GM21528 (cell line): ENCODE measurements at regions not wholly inside any gene's neighbourhood (a gene's known extent, or its start where the extent isn't known, plus 50 kb on each side); places are given as distances from the start of the nearest gene placed in this dataset.
"Not testable (repeated sequence)": the region's sequence is repeated elsewhere in the genome, so short reads cannot be mapped to it uniquely, and the experiment has no call there.

Experiments
- ATAC-seq: cut with Tn5 transposase; IDR thresholded peaks from one replicate; pipeline ENCODE4 v1.9.1; 2021; ENCODE audit warnings: mild to moderate bottlenecking, moderate library complexity; ENCODE audit not compliant: unreplicated experiment, low FRiP score

- no peak for ATAC-seq
Observed at GRCh38 chr4:123597586-123597985, 201.0 kb downstream of the SPRY1 start.

GRCh38 chr4:123598331-123598730 lies 201.7 kb downstream of the SPRY1 start:
- no peak for ATAC-seq

- peak; percentile 25 for ATAC-seq
Observed at GRCh38 chr4:123599061-123599919, 202.7 kb downstream of the SPRY1 start.

- peak; percentile 100 for ATAC-seq
Observed at GRCh38 chr4:123599920-123600810, 203.6 kb downstream of the SPRY1 start.

- ATAC-seq: no peak
Observed at GRCh38 chr4:123600987-123601904, 204.7 kb downstream of the SPRY1 start.

GRCh38 chr4:123602007-123602406 lies 205.4 kb downstream of the SPRY1 start:
- ATAC-seq: no peak

- ATAC-seq: no peak
Observed at GRCh38 chr4:123603165-123603564, 206.6 kb downstream of the SPRY1 start.

GRCh38 chr4:123605797-123606196 lies 209.2 kb downstream of the SPRY1 start:
- not testable (repeated sequence) for ATAC-seq

- no peak for ATAC-seq
Observed at GRCh38 chr4:123606336-123606735, 209.7 kb downstream of the SPRY1 start.

- ATAC-seq: peak; percentile 75
Observed at GRCh38 chr4:123606946-123607542, 210.4 kb downstream of the SPRY1 start.

GRCh38 chr4:123609829-123610228 lies 213.2 kb downstream of the SPRY1 start:
- ATAC-seq: no peak

GRCh38 chr4:123613586-123614344 lies 217.2 kb downstream of the SPRY1 start:
- no peak for ATAC-seq

GRCh38 chr4:123615901-123616300 lies 219.3 kb downstream of the SPRY1 start:
- no peak for ATAC-seq

GRCh38 chr4:123616951-123617461 lies 220.4 kb downstream of the SPRY1 start:
- ATAC-seq: no peak

- no peak for ATAC-seq
Observed at GRCh38 chr4:123617791-123618190, 221.2 kb downstream of the SPRY1 start.

GRCh38 chr4:123618606-123619005 lies 222.0 kb downstream of the SPRY1 start:
- no peak for ATAC-seq

GRCh38 chr4:123619326-123619725 lies 222.7 kb downstream of the SPRY1 start:
- ATAC-seq: no peak

GRCh38 chr4:123619895-123620294 lies 223.3 kb downstream of the SPRY1 start:
- ATAC-seq: no peak
